Hepatocyte (in vitro differentiated cells): ENCODE measurements at regions not wholly inside any gene's neighbourhood (a gene's known extent, or its start where the extent isn't known, plus 50 kb on each side); places are given as distances from the start of the nearest gene placed in this dataset.
"Not testable (repeated sequence)": the region's sequence is repeated elsewhere in the genome, so short reads cannot be mapped to it uniquely, and the experiment has no call there.

Experiments
- DNase-seq: peaks from one replicate; pipeline ENCODE4 v3.0.0-alpha.2; 2016; ENCODE audit warnings: low spot score
- H2AFZ ChIP-seq: fragments of 200-600 bp; sonication (generic); 2 replicates; pipeline ENCODE4 v1.6.0; 2016; ENCODE audit warnings: antibody characterized with exemption, mild to moderate bottlenecking
- H3K27ac ChIP-seq: fragments of 200-600 bp; sonication (generic); 2 replicates; pipeline ENCODE4 v1.5.1; 2016; ENCODE audit warnings: mild to moderate bottlenecking
- H3K27me3 ChIP-seq: fragments of 200-600 bp; sonication (generic); 2 replicates; pipeline ENCODE4 v1.6.1; 2016
- H3K36me3 ChIP-seq: fragments of 200-600 bp; sonication (generic); replicated peaks from 2 replicates; pipeline ENCODE4 v1.5.1; 2016; ENCODE audit warnings: low read depth; ENCODE audit not compliant: insufficient read depth
- H3K4me1 ChIP-seq: fragments of 200-600 bp; sonication (generic); 2 replicates; pipeline ENCODE4 v1.5.1; 2016; ENCODE audit warnings: mild to moderate bottlenecking, moderate library complexity; ENCODE audit not compliant: insufficient read depth
- H3K4me2 ChIP-seq: fragments of 200-600 bp; sonication (generic); 2 replicates; pipeline ENCODE4 v1.6.0; 2016
- H3K4me3 ChIP-seq: fragments of 200-600 bp; sonication (generic); 2 replicates; pipeline ENCODE4 v1.5.1; 2016; ENCODE audit warnings: mild to moderate bottlenecking
- H3K79me2 ChIP-seq: fragments of 200-600 bp; sonication (generic); 2 replicates; pipeline ENCODE4 v1.6.0; 2017; ENCODE audit warnings: mild to moderate bottlenecking
- H3K9me2 ChIP-seq: fragments of 200-600 bp; sonication (generic); replicated peaks from 2 replicates; pipeline ENCODE4 v1.6.0; 2017; ENCODE audit warnings: mild to moderate bottlenecking; ENCODE audit not compliant: insufficient read depth
- H3K9me3 ChIP-seq: fragments of 200-600 bp; sonication (generic); 2 replicates; pipeline ENCODE4 v1.5.1; 2016; ENCODE audit warnings: low read depth, mild to moderate bottlenecking
- H4K20me1 ChIP-seq: fragments of 200-600 bp; sonication (generic); 2 replicates; pipeline ENCODE4 v1.6.0; 2016; ENCODE audit warnings: mild to moderate bottlenecking; ENCODE audit not compliant: insufficient read depth, poor library complexity, severe bottlenecking
- EZH2 ChIP-seq: fragments of 200-600 bp; sonication (generic); IDR thresholded peaks from 2 replicates; pipeline ENCODE4 v1.6.1; 2016; ENCODE audit warnings: antibody characterized with exemption, mild to moderate bottlenecking, borderline replicate concordance
- EZH2phosphoT487 ChIP-seq: fragments of 200-600 bp; sonication (generic); IDR thresholded peaks from one replicate; pipeline ENCODE4 v1.6.1; 2018; ENCODE audit warnings: antibody characterized with exemption, mild to moderate bottlenecking, low read depth, moderate library complexity; ENCODE audit not compliant: unreplicated experiment, severe bottlenecking
- WGBS: methylation state at CpG from one replicate; pipeline ENCODE4 v1.1.6; 2016; ENCODE audit warnings: low lambda C conversion rate; ENCODE audit errors: missing lambda C conversion rate; 5-methylcytosine and 5-hydroxymethylcytosine counted together
- TF ChIP-seq, protein P1 (sequence below): fragments of 200-600 bp; sonication (generic); IDR thresholded peaks from 2 replicates; pipeline ENCODE4 v1.5.1; 2016; ENCODE audit warnings: antibody characterized with exemption, mild to moderate bottlenecking; ENCODE audit not compliant: poor library complexity

DNA sequence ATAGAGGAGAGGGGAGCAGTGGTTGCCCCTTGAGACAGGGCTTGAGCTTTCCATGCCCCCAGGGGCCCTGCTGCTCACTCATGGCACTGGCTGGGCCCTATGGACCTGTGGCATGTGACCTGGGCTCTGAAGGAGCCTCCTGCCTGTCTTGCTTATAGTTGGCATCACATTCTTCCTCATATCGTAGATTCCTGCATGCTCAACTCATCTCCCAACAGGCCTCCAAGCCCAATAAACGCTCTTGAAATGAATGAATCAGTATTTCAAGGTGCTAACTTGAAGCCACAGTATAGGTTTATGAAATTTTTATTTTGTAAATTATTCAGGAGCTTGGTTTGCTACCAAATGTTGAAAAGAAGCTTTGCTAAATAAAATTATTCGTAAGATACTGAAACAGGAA lies 93.3 kb upstream of the SLC7A14 start:
- Histone ChIP-seq H3K9me3 (no peaks in the 10 kb centered on the region), H3K36me3 (no peaks in the 10 kb centered on the region), H3K9me2 (no peaks in the 10 kb centered on the region), H3K27ac (no peak overlapping the region), H4K20me1 (no peaks in the 10 kb centered on the region), H2AFZ (no peak overlapping the region), H3K27me3 (no peaks in the 10 kb centered on the region), H3K4me3 (no peak overlapping the region), H3K4me1 (no peaks in the 10 kb centered on the region), H3K4me2 (no peak overlapping the region), H3K79me2 (no peaks in the 10 kb centered on the region)
- TF ChIP-seq, protein P1, sequence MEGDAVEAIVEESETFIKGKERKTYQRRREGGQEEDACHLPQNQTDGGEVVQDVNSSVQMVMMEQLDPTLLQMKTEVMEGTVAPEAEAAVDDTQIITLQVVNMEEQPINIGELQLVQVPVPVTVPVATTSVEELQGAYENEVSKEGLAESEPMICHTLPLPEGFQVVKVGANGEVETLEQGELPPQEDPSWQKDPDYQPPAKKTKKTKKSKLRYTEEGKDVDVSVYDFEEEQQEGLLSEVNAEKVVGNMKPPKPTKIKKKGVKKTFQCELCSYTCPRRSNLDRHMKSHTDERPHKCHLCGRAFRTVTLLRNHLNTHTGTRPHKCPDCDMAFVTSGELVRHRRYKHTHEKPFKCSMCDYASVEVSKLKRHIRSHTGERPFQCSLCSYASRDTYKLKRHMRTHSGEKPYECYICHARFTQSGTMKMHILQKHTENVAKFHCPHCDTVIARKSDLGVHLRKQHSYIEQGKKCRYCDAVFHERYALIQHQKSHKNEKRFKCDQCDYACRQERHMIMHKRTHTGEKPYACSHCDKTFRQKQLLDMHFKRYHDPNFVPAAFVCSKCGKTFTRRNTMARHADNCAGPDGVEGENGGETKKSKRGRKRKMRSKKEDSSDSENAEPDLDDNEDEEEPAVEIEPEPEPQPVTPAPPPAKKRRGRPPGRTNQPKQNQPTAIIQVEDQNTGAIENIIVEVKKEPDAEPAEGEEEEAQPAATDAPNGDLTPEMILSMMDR = no peak
- TF ChIP-seq EZH2phosphoT487 (no peak), EZH2 (no peak)
- WGBS = 90% methylated on average over 3 of the region's 3 CpGs
- DNase-seq = no peak

DNA sequence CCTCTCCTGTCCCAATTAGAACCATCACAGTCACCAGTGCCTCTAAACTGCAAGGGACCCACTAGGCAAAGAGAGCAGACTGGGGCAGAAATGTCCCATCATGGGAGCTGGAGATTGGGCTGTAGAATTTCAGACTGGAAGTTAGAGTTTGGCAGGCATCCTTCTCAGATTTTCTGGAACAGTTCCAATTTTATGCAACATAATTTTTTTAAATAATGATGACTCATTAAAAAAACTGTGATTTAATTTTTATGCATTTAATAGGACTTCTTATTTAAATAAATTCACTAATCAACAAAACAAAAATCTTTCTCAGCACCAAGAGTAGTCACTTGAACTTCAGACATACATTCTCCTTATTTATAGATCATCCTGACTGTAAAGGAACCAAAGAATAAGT lies 84.6 kb upstream of the SLC7A14 start:
- TF ChIP-seq EZH2phosphoT487 = no peak
- no peak for TF ChIP-seq EZH2
- TF ChIP-seq, protein P1 = no peak

DNA sequence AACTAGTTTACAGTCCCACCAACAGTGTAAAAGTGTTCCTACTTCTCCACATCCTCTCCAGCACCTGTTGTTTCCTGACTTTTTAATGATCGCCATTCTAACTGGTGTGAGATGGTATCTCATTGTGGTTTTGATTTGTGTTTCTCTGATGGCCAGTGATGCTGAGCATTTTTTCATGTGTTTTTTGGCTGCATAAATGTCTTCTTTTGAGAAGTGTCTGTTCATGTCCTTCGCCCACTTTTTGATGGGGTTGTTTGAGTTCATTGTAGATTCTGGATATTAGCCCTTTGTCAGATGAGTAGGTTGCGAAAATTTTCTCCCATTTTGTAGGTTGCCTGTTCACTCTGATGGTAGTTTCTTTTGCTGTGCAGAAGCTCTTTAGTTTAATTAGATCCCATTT lies 77.1 kb upstream of the SLC7A14 start:
- not testable (repeated sequence) for H3K36me3 ChIP-seq, H3K4me1 ChIP-seq, H4K20me1 ChIP-seq, H3K27ac ChIP-seq, H3K27me3 ChIP-seq, DNase-seq, H3K9me3 ChIP-seq, H3K4me2 ChIP-seq, H3K79me2 ChIP-seq, H3K9me2 ChIP-seq, H2AFZ ChIP-seq, H3K4me3 ChIP-seq
- 78% methylated on average over 3 of the region's 3 CpGs for WGBS

More for the DNA sequence above, 84.6 kb upstream of the SLC7A14 start:
- H3K9me2 ChIP-seq = no peaks in the 10 kb centered on the region
- no peak overlapping the region for H2AFZ ChIP-seq
- H3K79me2 ChIP-seq = no peaks in the 10 kb centered on the region
- H3K27ac ChIP-seq = no peak overlapping the region
- H3K4me3 ChIP-seq = no peak overlapping the region
- no peaks in the 10 kb centered on the region for H3K4me1 ChIP-seq
- DNase-seq = no peak
- no peaks in the 10 kb centered on the region for H4K20me1 ChIP-seq
- H3K27me3 ChIP-seq = no peaks in the 10 kb centered on the region
- no peak overlapping the region for H3K4me2 ChIP-seq
- no peaks in the 10 kb centered on the region for H3K36me3 ChIP-seq
- no peaks in the 10 kb centered on the region for H3K9me3 ChIP-seq

DNA sequence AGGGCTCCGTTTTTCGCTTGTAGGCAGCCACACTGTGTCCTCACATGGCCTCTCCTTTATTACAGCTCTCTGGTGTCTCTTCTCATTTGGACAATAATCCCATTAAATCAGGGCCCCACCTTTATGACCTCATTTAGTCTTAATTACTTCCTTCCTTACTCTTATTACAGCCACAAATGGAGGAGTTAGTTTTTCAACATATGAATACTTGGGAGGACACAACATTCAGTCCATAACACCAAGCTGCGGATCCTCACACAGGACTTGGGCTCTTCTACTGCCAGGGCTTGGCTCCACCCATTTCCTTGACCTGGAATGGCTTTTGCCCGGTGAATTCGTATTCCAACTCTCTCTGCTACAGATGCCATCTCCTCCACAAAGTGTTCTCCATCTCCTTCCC lies 74.3 kb upstream of the SLC7A14 start:
- Histone ChIP-seq H3K27ac (no peak overlapping the region), H3K4me2 (no peak overlapping the region), H3K4me1 (no peaks in the 10 kb centered on the region), H3K79me2 (no peaks in the 10 kb centered on the region), H2AFZ (no peak overlapping the region), H3K9me3 (no peaks in the 10 kb centered on the region), H3K9me2 (no peaks in the 10 kb centered on the region), H4K20me1 (no peaks in the 10 kb centered on the region), H3K27me3 (no peaks in the 10 kb centered on the region), H3K4me3 (no peak overlapping the region), H3K36me3 (no peaks in the 10 kb centered on the region)
- no peak for DNase-seq
- TF ChIP-seq, protein P1 = no peak
- TF ChIP-seq EZH2 = no peak
- TF ChIP-seq EZH2phosphoT487 = no peak
- WGBS = 87% methylated on average over 5 of the region's 5 CpGs
